ENCODE measurements at regions not wholly inside any gene's neighbourhood (a gene's known extent, or its start where the extent isn't known, plus 50 kb on each side); places are given as distances from the start of the nearest gene placed in this dataset.

GRCh38 chr21:41065539-41065938 lies 102.4 kb upstream of the BACE2 start:
- H3K9me3 ChIP-seq (ENCODE audit: low read depth), result no peaks in the 10 kb centered on the region
- TF ChIP-seq, protein P1, sequence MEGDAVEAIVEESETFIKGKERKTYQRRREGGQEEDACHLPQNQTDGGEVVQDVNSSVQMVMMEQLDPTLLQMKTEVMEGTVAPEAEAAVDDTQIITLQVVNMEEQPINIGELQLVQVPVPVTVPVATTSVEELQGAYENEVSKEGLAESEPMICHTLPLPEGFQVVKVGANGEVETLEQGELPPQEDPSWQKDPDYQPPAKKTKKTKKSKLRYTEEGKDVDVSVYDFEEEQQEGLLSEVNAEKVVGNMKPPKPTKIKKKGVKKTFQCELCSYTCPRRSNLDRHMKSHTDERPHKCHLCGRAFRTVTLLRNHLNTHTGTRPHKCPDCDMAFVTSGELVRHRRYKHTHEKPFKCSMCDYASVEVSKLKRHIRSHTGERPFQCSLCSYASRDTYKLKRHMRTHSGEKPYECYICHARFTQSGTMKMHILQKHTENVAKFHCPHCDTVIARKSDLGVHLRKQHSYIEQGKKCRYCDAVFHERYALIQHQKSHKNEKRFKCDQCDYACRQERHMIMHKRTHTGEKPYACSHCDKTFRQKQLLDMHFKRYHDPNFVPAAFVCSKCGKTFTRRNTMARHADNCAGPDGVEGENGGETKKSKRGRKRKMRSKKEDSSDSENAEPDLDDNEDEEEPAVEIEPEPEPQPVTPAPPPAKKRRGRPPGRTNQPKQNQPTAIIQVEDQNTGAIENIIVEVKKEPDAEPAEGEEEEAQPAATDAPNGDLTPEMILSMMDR (IDR thresholded peaks at IDR 0.05; ENCODE audit: poor library complexity), result no peak
- TF ChIP-seq EZH2phosphoT487 (IDR thresholded peaks at IDR 0.05; ENCODE audit: low read depth, severe bottlenecking, unreplicated experiment) (no peak), EZH2 (IDR thresholded peaks at IDR 0.05; ENCODE audit: borderline replicate concordance) (no peak)
- H4K20me1 ChIP-seq (ENCODE audit: insufficient read depth, poor library complexity, severe bottlenecking), result no peaks in the 10 kb centered on the region
- WGBS (ENCODE audit: low lambda C conversion rate, missing lambda C conversion rate), result 47% methylated on average over 4 of the region's 4 CpGs
- no peak overlapping the region for H3K4me3 ChIP-seq
- no peak overlapping the region for H3K4me2 ChIP-seq
- H3K79me2 ChIP-seq, result no peaks in the 10 kb centered on the region
- no peaks in the 10 kb centered on the region for H3K36me3 ChIP-seq (replicated peaks; ENCODE audit: insufficient read depth, low read depth)
- DNase-seq (ENCODE audit: low spot score), result peak; percentile 21
- no peaks in the 10 kb centered on the region for H3K4me1 ChIP-seq (ENCODE audit: insufficient read depth)
- H2AFZ ChIP-seq, result no peak overlapping the region
- no peaks in the 10 kb centered on the region for H3K9me2 ChIP-seq (replicated peaks; ENCODE audit: insufficient read depth)
- no peak overlapping the region for H3K27ac ChIP-seq
- peaks cover 3% of the 10 kb centered on the region for H3K27me3 ChIP-seq

GRCh38 chr21:41066086-41066938 lies 101.6 kb upstream of the BACE2 start:
- DNase-seq (ENCODE audit: low spot score), result no peak
- TF ChIP-seq, protein P1 (IDR thresholded peaks at IDR 0.05; ENCODE audit: poor library complexity), result no peak
- TF ChIP-seq EZH2 (IDR thresholded peaks at IDR 0.05; ENCODE audit: borderline replicate concordance) (no peak), EZH2phosphoT487 (IDR thresholded peaks at IDR 0.05; ENCODE audit: low read depth, severe bottlenecking, unreplicated experiment) (no peak)
- H3K9me2 ChIP-seq (replicated peaks; ENCODE audit: insufficient read depth), result no peaks in the 10 kb centered on the region
- no peaks in the 10 kb centered on the region for H3K36me3 ChIP-seq (replicated peaks; ENCODE audit: insufficient read depth, low read depth)
- H3K4me2 ChIP-seq, result no peak overlapping the region
- H4K20me1 ChIP-seq (ENCODE audit: insufficient read depth, poor library complexity, severe bottlenecking), result no peaks in the 10 kb centered on the region
- no peaks in the 10 kb centered on the region for H3K9me3 ChIP-seq (ENCODE audit: low read depth)
- H3K27me3 ChIP-seq, result peaks cover 3% of the 10 kb centered on the region
- no peaks in the 10 kb centered on the region for H3K79me2 ChIP-seq
- no peak overlapping the region for H2AFZ ChIP-seq
- H3K4me1 ChIP-seq (ENCODE audit: insufficient read depth), result no peaks in the 10 kb centered on the region
- WGBS (ENCODE audit: low lambda C conversion rate, missing lambda C conversion rate), result 91% methylated on average over 16 of the region's 16 CpGs
- no peak overlapping the region for H3K27ac ChIP-seq
- H3K4me3 ChIP-seq, result no peak overlapping the region

DNA sequence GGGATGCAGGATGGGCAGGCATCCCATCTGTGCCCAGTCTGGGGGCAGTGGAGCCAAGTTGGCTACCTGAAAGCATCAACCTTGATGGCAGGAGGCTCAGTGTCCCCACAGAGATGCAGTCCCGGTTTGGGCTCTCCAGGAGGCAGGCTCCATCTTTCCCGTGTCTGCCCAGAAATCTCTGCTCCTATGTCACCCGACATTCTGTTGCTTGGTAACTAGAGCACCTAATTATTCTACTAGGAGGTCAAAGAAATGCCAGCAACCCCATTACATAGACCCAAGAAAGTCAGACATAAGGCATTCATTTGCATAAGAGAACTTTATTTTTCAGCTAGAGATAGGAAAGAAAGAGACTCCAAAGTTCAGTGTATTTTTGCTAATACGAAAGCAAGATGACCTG lies 100.3 kb upstream of the BACE2 start:
- H3K4me1 ChIP-seq (ENCODE audit: insufficient read depth), result no peaks in the 10 kb centered on the region
- no peaks in the 10 kb centered on the region for H3K79me2 ChIP-seq
- no peak for DNase-seq (ENCODE audit: low spot score)
- 80% methylated on average over 4 of the region's 4 CpGs for WGBS (ENCODE audit: low lambda C conversion rate, missing lambda C conversion rate)
- no peak overlapping the region for H3K4me2 ChIP-seq
- no peak overlapping the region for H2AFZ ChIP-seq
- H3K36me3 ChIP-seq (replicated peaks; ENCODE audit: insufficient read depth, low read depth), result no peaks in the 10 kb centered on the region
- peaks cover 3% of the 10 kb centered on the region for H3K27me3 ChIP-seq
- H3K4me3 ChIP-seq, result no peak overlapping the region
- H3K9me3 ChIP-seq (ENCODE audit: low read depth), result no peaks in the 10 kb centered on the region
- no peak for TF ChIP-seq EZH2 (IDR thresholded peaks at IDR 0.05; ENCODE audit: borderline replicate concordance)
- TF ChIP-seq, protein P1 (IDR thresholded peaks at IDR 0.05; ENCODE audit: poor library complexity), result no peak
- no peaks in the 10 kb centered on the region for H4K20me1 ChIP-seq (ENCODE audit: insufficient read depth, poor library complexity, severe bottlenecking)
- no peak overlapping the region for H3K27ac ChIP-seq
- H3K9me2 ChIP-seq (replicated peaks; ENCODE audit: insufficient read depth), result no peaks in the 10 kb centered on the region

All from hepatocyte (in vitro differentiated cells).